H4 (cell line): ENCODE measurements at regions not wholly inside any gene's neighbourhood (a gene's known extent, or its start where the extent isn't known, plus 50 kb on each side); places are given as distances from the start of the nearest gene placed in this dataset.

Experiments
- DNase-seq: peaks from one replicate; pipeline ENCODE4 v3.0.0-alpha.2; 2015; ENCODE audit warnings: low spot score

- peak; percentile 40 for DNase-seq
These were observed 312.9 kb downstream of the RRAGC start for GRCh38 chr1:38546636-38547035.

- DNase-seq, result peak; percentile 24
These were observed 318.3 kb downstream of the RRAGC start for GRCh38 chr1:38541223-38541622.

- DNase-seq, result no peak
These were observed 319.6 kb downstream of the RRAGC start for GRCh38 chr1:38539931-38540330.

GRCh38 chr1:38538834-38539233, 320.7 kb downstream of the RRAGC start:
- no peak for DNase-seq

GRCh38 chr1:38536089-38536488, 323.5 kb downstream of the RRAGC start:
- no peak for DNase-seq

- no peak for DNase-seq
These were observed 325.1 kb downstream of the RRAGC start for GRCh38 chr1:38534473-38534823.

GRCh38 chr1:38533772-38534472, 325.6 kb downstream of the RRAGC start:
- no peak for DNase-seq

GRCh38 chr1:38530957-38531356, 328.6 kb downstream of the RRAGC start:
- no peak for DNase-seq

GRCh38 chr1:38529946-38530345, 329.6 kb downstream of the RRAGC start:
- DNase-seq, result no peak

GRCh38 chr1:38529391-38529790, 330.2 kb downstream of the RRAGC start:
- DNase-seq, result no peak

- DNase-seq, result no peak
These were observed 330.9 kb downstream of the RRAGC start for GRCh38 chr1:38528623-38529022.

- peak; percentile 43 for DNase-seq
These were observed 332.1 kb downstream of the RRAGC start for GRCh38 chr1:38527373-38527966.

GRCh38 chr1:38526046-38526445, 333.5 kb downstream of the RRAGC start:
- DNase-seq, result no peak

GRCh38 chr1:38525343-38526043, 334.1 kb downstream of the RRAGC start:
- DNase-seq, result no peak

- no peak for DNase-seq
These were observed 335.4 kb downstream of the RRAGC start for GRCh38 chr1:38524025-38524641.

GRCh38 chr1:38523568-38523939, 336.0 kb downstream of the RRAGC start:
- no peak for DNase-seq

- DNase-seq, result no peak
These were observed 336.5 kb downstream of the RRAGC start for GRCh38 chr1:38522915-38523567.

- DNase-seq, result no peak
These were observed 343.0 kb downstream of the RRAGC start for GRCh38 chr1:38516560-38516959.

GRCh38 chr1:38512789-38513188, 346.8 kb downstream of the RRAGC start:
- no peak for DNase-seq

- no peak for DNase-seq
These were observed 347.4 kb downstream of the RRAGC start for GRCh38 chr1:38512024-38512767.

- no peak for DNase-seq
These were observed 351.3 kb downstream of the RRAGC start for GRCh38 chr1:38508232-38508631.

- DNase-seq, result no peak
These were observed 352.0 kb downstream of the RRAGC start for GRCh38 chr1:38507563-38507962.
